H1 (cell line): ENCODE measurements at regions not wholly inside any gene's neighbourhood (a gene's known extent, or its start where the extent isn't known, plus 50 kb on each side); places are given as distances from the start of the nearest gene placed in this dataset.

Experiments used
- CTCF ChIA-PET: fragments of 300-600 bp; sonication (Branson Sonifier 250); formaldehyde crosslinking; loops from one replicate; lab custom pipeline; 2021; ENCODE audit not compliant: partially characterized antibody; lab: Charles Lee
- POLR2A ChIA-PET: fragments of 300-600 bp; sonication (Branson Sonifier 250); formaldehyde crosslinking; loops from one replicate; lab custom pipeline; 2021; ENCODE audit warnings: inconsistent platforms; ENCODE audit not compliant: partially characterized antibody; lab: Charles Lee
- DNase-seq, 2 experiments: peaks; one replicate each; pipeline versions ENCODE4 v3.0.0 to v3.0.0-alpha.2; 2010 to 2022; ENCODE audit warnings: low spot score in 2 of 2, low read depth in 1 of 2, mixed read lengths in 1 of 2
- FAIRE-seq: peaks from 2 replicates; lab custom pipeline; 2011; peaks lifted over from hg19 to GRCh38; lab: Jason Lieb, UNC
- H2AFZ ChIP-seq: 2 replicates; pipeline ENCODE4 v1.8.1; 2012; ENCODE audit warnings: low read length, inconsistent platforms
- H2AK5ac ChIP-seq: 2 replicates; pipeline ENCODE4 v1.6.1; 2013; ENCODE audit warnings: low read depth, low read length
- H2BK120ac ChIP-seq: replicated peaks from 2 replicates; pipeline ENCODE3; 2013; ENCODE audit warnings: low read depth, low read length, inconsistent platforms
- H2BK12ac ChIP-seq: 2 replicates; pipeline ENCODE4 v1.6.1; 2013; ENCODE audit warnings: low read depth, low read length
- H2BK15ac ChIP-seq: 2 replicates; pipeline ENCODE4 v1.6.1; 2013; ENCODE audit warnings: low read length
- H2BK20ac ChIP-seq: 2 replicates; pipeline ENCODE4 v1.6.1; 2013; ENCODE audit warnings: low read length
- H2BK5ac ChIP-seq: 2 replicates; pipeline ENCODE4 v1.6.1; 2013; ENCODE audit warnings: low read depth, low read length
- H3K14ac ChIP-seq: 2 replicates; pipeline ENCODE4 v1.6.1; 2013; ENCODE audit warnings: inconsistent platforms; ENCODE audit not compliant: insufficient read length
- H3K18ac ChIP-seq: 2 replicates; pipeline ENCODE4 v1.6.1; 2013; ENCODE audit warnings: low read length; ENCODE audit errors: extremely low read depth
- H3K23ac ChIP-seq: 2 replicates; pipeline ENCODE4 v1.6.1; 2013; ENCODE audit warnings: inconsistent platforms; ENCODE audit not compliant: insufficient read length
- H3K23me2 ChIP-seq: 2 replicates; pipeline ENCODE4 v1.6.1; 2013; ENCODE audit warnings: low read depth, low read length
- H3K27ac ChIP-seq: 2 replicates; pipeline ENCODE4 v1.6.1; 2011; ENCODE audit warnings: low read depth, low read length, inconsistent platforms
- H3K27me3 ChIP-seq, 4 experiments: replicated peaks in 1 of 4; 1 replicate in 1 of 4; 2 replicates in 3 of 4; pipeline versions ENCODE4 v1.6.1 to v1.8.1; 2011 to 2013; ENCODE audit warnings: low read length in 3 of 4, mild to moderate bottlenecking in 3 of 4, inconsistent platforms in 2 of 4, mixed read lengths in 2 of 4, moderate library complexity in 1 of 4; ENCODE audit not compliant: control insufficient read depth in 3 of 4, insufficient read depth in 3 of 4; ENCODE audit errors: extremely low read depth in 1 of 4
- H3K36me3 ChIP-seq, 4 experiments: 2 replicates each; pipeline versions ENCODE4 v1.6.1 to v1.8.1; 2011 to 2013; ENCODE audit warnings: mild to moderate bottlenecking in 4 of 4, low read length in 3 of 4, moderate library complexity in 2 of 4, control low read depth in 1 of 4, inconsistent platforms in 1 of 4; ENCODE audit not compliant: insufficient read depth in 4 of 4, control insufficient read depth in 2 of 4
- H3K4ac ChIP-seq: replicated peaks from 2 replicates; pipeline ENCODE3; 2013; ENCODE audit warnings: low read length, low read depth, mixed read lengths, inconsistent platforms; ENCODE audit not compliant: insufficient read length
- H3K4me1 ChIP-seq, 4 experiments: replicated peaks in 1 of 4; 1 replicate in 1 of 4; 2 replicates in 3 of 4; pipeline versions ENCODE4 v1.6.1 to v1.8.1; 2011 to 2013; ENCODE audit warnings: low read length in 3 of 4, inconsistent platforms in 2 of 4, mixed read lengths in 1 of 4; ENCODE audit not compliant: insufficient read depth in 4 of 4, control insufficient read depth in 3 of 4
- H3K4me2 ChIP-seq, 2 experiments: 2 replicates each; pipeline versions ENCODE4 v1.6.1 to v1.8.1; 2011 to 2013; ENCODE audit warnings: low read depth in 2 of 2, low read length in 2 of 2, control low read depth in 1 of 2, inconsistent platforms in 1 of 2, mild to moderate bottlenecking in 1 of 2; ENCODE audit not compliant: insufficient read depth in 1 of 2
- H3K4me3 ChIP-seq, 4 experiments: fragments of 200-600, 300-600 bp in 1 of 4; sonication (generic), shearing (Covaris generic), sonication (Bioruptor Twin) in 1 of 4; 2 replicates each; pipeline versions ENCODE4 v1.5.1 to v1.8.1; 2011 to 2016; ENCODE audit warnings: low read length in 4 of 4, low read depth in 3 of 4, control low read depth in 2 of 4, inconsistent platforms in 2 of 4, mild to moderate bottlenecking in 2 of 4, mixed read lengths in 1 of 4, moderate library complexity in 1 of 4; ENCODE audit not compliant: insufficient read depth in 2 of 4; ENCODE audit errors: extremely low read depth in 1 of 4
- H3K56ac ChIP-seq: replicated peaks from 2 replicates; pipeline ENCODE3; 2013; ENCODE audit warnings: low read depth, mild to moderate bottlenecking, mixed read lengths, low read length, inconsistent platforms; ENCODE audit not compliant: insufficient read length
- H3K79me1 ChIP-seq: 2 replicates; pipeline ENCODE4 v1.6.1; 2013; ENCODE audit warnings: low read depth, low read length, control low read depth
- H3K79me2 ChIP-seq, 2 experiments: 2 replicates each; pipeline versions ENCODE4 v1.6.1 to v1.8.1; 2012 to 2013; ENCODE audit warnings: low read length in 2 of 2, mild to moderate bottlenecking in 2 of 2, inconsistent platforms in 1 of 2; ENCODE audit not compliant: insufficient read depth in 2 of 2, control insufficient read depth in 1 of 2
- H3K9ac ChIP-seq, 4 experiments: replicated peaks in 1 of 4; 1 replicate in 1 of 4; 2 replicates in 3 of 4; pipeline versions ENCODE4 v1.6.1 to v1.8.1; 2011 to 2013; ENCODE audit warnings: low read depth in 3 of 4, low read length in 3 of 4, control low read depth in 2 of 4, mild to moderate bottlenecking in 2 of 4, moderate library complexity in 2 of 4, inconsistent platforms in 1 of 4; ENCODE audit errors: extremely low read depth in 1 of 4
- H3K9me3 ChIP-seq, 2 experiments: 2 replicates each; pipeline versions ENCODE4 v1.6.1 to v1.8.1; 2012 to 2013; ENCODE audit warnings: mild to moderate bottlenecking in 2 of 2, moderate library complexity in 2 of 2, control low read depth in 1 of 2, inconsistent platforms in 1 of 2, low read depth in 1 of 2, low read length in 1 of 2, mixed read lengths in 1 of 2; ENCODE audit not compliant: insufficient read depth in 2 of 2
- H4K20me1 ChIP-seq, 2 experiments: replicated peaks in 1 of 2; 2 replicates each; pipeline versions ENCODE3 to v1.8.1; 2011 to 2013; ENCODE audit warnings: inconsistent platforms in 2 of 2, low read length in 2 of 2, mild to moderate bottlenecking in 1 of 2; ENCODE audit not compliant: insufficient read depth in 2 of 2, control insufficient read depth in 1 of 2
- H4K5ac ChIP-seq: 2 replicates; pipeline ENCODE4 v1.6.1; 2013; ENCODE audit warnings: low read length, low read depth, mixed read lengths, inconsistent platforms; ENCODE audit not compliant: insufficient read length
- H4K8ac ChIP-seq: 2 replicates; pipeline ENCODE4 v1.8.0; 2013; ENCODE audit warnings: mild to moderate bottlenecking, moderate library complexity, low read length, inconsistent platforms; ENCODE audit not compliant: insufficient read depth; ENCODE audit errors: extremely low read depth
- H4K91ac ChIP-seq: replicated peaks from 2 replicates; pipeline ENCODE3; 2013; ENCODE audit warnings: low read length, mixed read lengths, inconsistent platforms; ENCODE audit not compliant: insufficient read length
- ASH2L ChIP-seq: fragments of 200-600, 300-600 bp; sonication (generic); IDR thresholded peaks from one replicate; pipeline ENCODE4 v1.7.1; 2017; ENCODE audit warnings: low read length
- BACH1 ChIP-seq: IDR thresholded peaks from 2 replicates; pipeline ENCODE4 v1.6.1; 2012; ENCODE audit warnings: low read length, improper control_type of control experiment
- BRCA1 ChIP-seq: IDR thresholded peaks from 2 replicates; pipeline ENCODE4 v1.6.1; 2012; ENCODE audit warnings: low read depth, low read length, improper control_type of control experiment
- CHD1 ChIP-seq: IDR thresholded peaks from 2 replicates; pipeline ENCODE4 v1.6.1; 2012; ENCODE audit warnings: low read depth, low read length, improper control_type of control experiment
- CTBP2 ChIP-seq: IDR thresholded peaks from 2 replicates; pipeline ENCODE4 v1.7.0; 2011; ENCODE audit warnings: borderline replicate concordance, mild to moderate bottlenecking, moderate library complexity, mixed read lengths, low read length; ENCODE audit not compliant: insufficient read depth, insufficient read length
- EGR1 ChIP-seq: IDR thresholded peaks from 2 replicates; pipeline ENCODE4 v1.6.1; 2011; ENCODE audit warnings: low read depth, low read length, borderline replicate concordance
- JUN ChIP-seq: IDR thresholded peaks from 2 replicates; pipeline ENCODE4 v1.6.1; 2011; ENCODE audit warnings: low read depth, mild to moderate bottlenecking, improper control_type of control experiment, low read length
- JUND ChIP-seq: IDR thresholded peaks from 2 replicates; pipeline ENCODE4 v1.6.1; 2011; ENCODE audit warnings: mild to moderate bottlenecking, improper control_type of control experiment, low read length
- KDM4A ChIP-seq: IDR thresholded peaks from one replicate; pipeline ENCODE4 v1.7.1; 2012; ENCODE audit warnings: low read depth, mild to moderate bottlenecking, moderate library complexity, low read length, inconsistent platforms; ENCODE audit not compliant: severe bottlenecking
- NANOG ChIP-seq: IDR thresholded peaks from 2 replicates; pipeline ENCODE4 v1.6.1; 2011; ENCODE audit warnings: low read length, low read depth, mild to moderate bottlenecking, inconsistent platforms; ENCODE audit not compliant: insufficient read depth, poor library complexity, severe bottlenecking
- POLR2A ChIP-seq, 2 experiments: IDR thresholded peaks; 1 replicate in 1 of 2; 2 replicates in 1 of 2; pipeline ENCODE4 v1.6.1; 2011; ENCODE audit warnings: low read depth in 2 of 2, low read length in 2 of 2, mild to moderate bottlenecking in 2 of 2; ENCODE audit errors: control extremely low read depth in 1 of 2
- TAF7 ChIP-seq: optimal IDR thresholded peaks from 2 replicates; pipeline ENCODE3; 2011; ENCODE audit warnings: low read depth, mild to moderate bottlenecking, inconsistent platforms, low read length, moderate library complexity, borderline replicate concordance
- TBP ChIP-seq: IDR thresholded peaks from 2 replicates; pipeline ENCODE4 v1.6.1; 2011; ENCODE audit warnings: low read depth, low read length, improper control_type of control experiment
- TCF12 ChIP-seq: IDR thresholded peaks from 2 replicates; pipeline ENCODE4 v1.6.1; 2011; ENCODE audit warnings: low read depth, mild to moderate bottlenecking, low read length
- TEAD4 ChIP-seq: IDR thresholded peaks from 2 replicates; pipeline ENCODE4 v1.6.1; 2012; ENCODE audit warnings: low read depth, low read length, inconsistent platforms, mixed read lengths
- WGBS, 2 experiments: shearing (Covaris generic) in 1 of 2; methylation state at CpG; one replicate each; pipeline versions ENCODE4 v1.1.6 to v1.1.7; 2013 to 2015; ENCODE audit warnings: low lambda C conversion rate in 2 of 2, mixed read lengths in 2 of 2, inconsistent platforms in 1 of 2, low coverage in 1 of 2, missing lambda C conversion rate in 1 of 2; ENCODE audit not compliant: insufficient replicate concordance in 2 of 2, insufficient coverage in 1 of 2, insufficient read length in 1 of 2; ENCODE audit errors: extremely low coverage in 1 of 2, missing lambda C conversion rate in 1 of 2; 5-methylcytosine and 5-hydroxymethylcytosine counted together
- TF ChIP-seq, protein P1 (sequence below): IDR thresholded peaks from 2 replicates; pipeline ENCODE4 v1.6.1; 2012; ENCODE audit warnings: inconsistent platforms

DNA sequence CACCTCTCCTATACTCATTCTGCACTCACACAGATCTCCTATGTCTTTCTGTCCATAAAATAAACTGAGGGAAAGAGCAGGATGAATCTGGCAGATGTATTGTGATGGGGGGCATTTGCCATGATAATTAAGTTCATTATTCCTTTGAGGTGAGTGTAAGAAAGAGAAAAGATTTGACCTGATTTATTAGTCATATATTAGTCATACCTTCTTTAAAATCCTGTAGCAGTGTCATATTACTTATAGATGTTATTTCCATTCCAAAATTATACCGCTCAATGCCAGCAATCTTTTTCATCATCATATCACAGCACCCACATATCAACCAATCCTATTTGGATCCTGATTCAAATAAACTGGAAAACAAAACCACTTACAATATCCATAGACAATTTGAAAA, 733.3 kb upstream of the SLC35B3 start:
- Histone ChIP-seq H2BK20ac (no peak overlapping the region), H3K79me1 (no peaks in the 10 kb centered on the region), H3K4me1 (no peaks in the 10 kb centered on the region), H3K56ac (no peak overlapping the region), H3K79me2 (no peaks in the 10 kb centered on the region), H3K23me2 (no peaks in the 10 kb centered on the region), H3K9me3 (peaks cover 4 to 11% of the 10 kb centered on the region in 2 experiments; a peak in 3 of 4 replicates), H3K9ac (no peak overlapping the region), H3K27me3 (no peaks in the 10 kb centered on the region), H4K20me1 (no peaks in the 10 kb centered on the region), H4K5ac (no peak overlapping the region), H3K4me2 (no peak overlapping the region), H3K4me3 (no peak overlapping the region), H3K27ac (no peak overlapping the region), H3K4ac (no peak overlapping the region), H3K14ac (no peak overlapping the region), H2AK5ac (no peak overlapping the region), H2BK12ac (no peak overlapping the region), H2BK120ac (no peak overlapping the region), H3K36me3 (no peaks in the 10 kb centered on the region), H4K91ac (no peak overlapping the region), H2AFZ (no peak overlapping the region), H2BK5ac (no peak overlapping the region), H3K23ac (no peak overlapping the region), H2BK15ac (no peak overlapping the region), H4K8ac (no peak overlapping the region), H3K18ac (no peak overlapping the region)
- ChIA-PET CTCF (no interaction called here), POLR2A (no interaction called here)
- FAIRE-seq (no peak), DNase-seq (no peak)
- 91% methylated on average over 1 of the region's 1 CpG; no CpG with 5 or more reads in 1 of the 2 experiments for WGBS, 2 experiments
- no peak for TF ChIP-seq POLR2A (IDR thresholded peaks at IDR 0.05; ENCODE audit: control extremely low read depth in 1 of 2, low read depth in 2 of 2, low read length in 2 of 2)
- TF ChIP-seq, protein P1, sequence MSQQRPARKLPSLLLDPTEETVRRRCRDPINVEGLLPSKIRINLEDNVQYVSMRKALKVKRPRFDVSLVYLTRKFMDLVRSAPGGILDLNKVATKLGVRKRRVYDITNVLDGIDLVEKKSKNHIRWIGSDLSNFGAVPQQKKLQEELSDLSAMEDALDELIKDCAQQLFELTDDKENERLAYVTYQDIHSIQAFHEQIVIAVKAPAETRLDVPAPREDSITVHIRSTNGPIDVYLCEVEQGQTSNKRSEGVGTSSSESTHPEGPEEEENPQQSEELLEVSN, result no peak
- TF ChIP-seq TEAD4, result no peak
- no peak for TF ChIP-seq EGR1
- TF ChIP-seq BRCA1, result no peak
- no peak for TF ChIP-seq CTBP2
- no peak for TF ChIP-seq JUND
- TF ChIP-seq ASH2L, result no peak
- TF ChIP-seq TAF7, result no peak
- no peak for TF ChIP-seq BACH1
- no peak for TF ChIP-seq TBP
- TF ChIP-seq KDM4A, result no peak
- TF ChIP-seq JUN, result no peak
- TF ChIP-seq NANOG, result no peak
- no peak for TF ChIP-seq TCF12
- no peak for TF ChIP-seq CHD1
